ENCODE measurements at regions not wholly inside any gene's neighbourhood (a gene's known extent, or its start where the extent isn't known, plus 50 kb on each side); places are given as distances from the start of the nearest gene placed in this dataset.

DNA sequence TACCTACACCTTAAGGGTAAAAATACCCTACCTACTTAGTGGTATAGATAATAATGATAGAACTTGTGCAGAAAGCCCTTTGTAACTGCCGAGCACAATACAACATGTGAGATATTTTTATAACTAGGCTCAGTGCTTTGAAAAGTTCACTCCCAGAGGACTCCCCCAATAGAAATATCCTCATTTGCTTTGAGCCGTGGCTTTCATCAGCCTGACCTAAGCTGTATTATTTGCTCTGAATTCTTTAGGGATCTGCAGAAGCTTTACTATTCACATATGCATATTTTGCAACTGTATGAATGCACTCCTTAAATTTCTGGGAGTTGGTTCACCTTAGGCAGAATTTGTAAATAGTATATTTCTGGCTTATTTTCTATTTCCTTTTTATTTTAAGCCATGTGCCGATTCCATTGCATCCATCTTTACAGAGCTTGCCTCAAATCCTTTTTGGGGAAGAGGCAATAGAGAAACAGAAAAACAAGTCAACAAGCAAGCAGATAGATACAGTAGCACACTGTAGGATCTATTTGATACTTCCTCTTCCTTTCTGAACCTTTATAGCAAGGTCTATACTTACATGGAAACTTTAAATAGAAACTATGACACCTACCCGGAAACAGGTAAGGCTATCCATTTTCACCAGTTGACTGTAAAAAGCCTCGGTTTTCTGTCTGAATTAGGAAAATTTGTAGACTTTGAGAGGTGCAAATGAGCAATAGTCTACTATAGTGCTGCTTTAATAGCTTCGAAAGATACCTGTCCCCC is 242.5 kb upstream of the VCX3A start:
- H3K9me3 ChIP-seq, result no peaks in the 10 kb centered on the region
- no peaks in the 10 kb centered on the region for H3K4me1 ChIP-seq
- H3K36me3 ChIP-seq, result no peaks in the 10 kb centered on the region
- H3K27me3 ChIP-seq, result no peaks in the 10 kb centered on the region
- no peak for DNase-seq
- no peak overlapping the region for H3K4me3 ChIP-seq (ENCODE audit: low read depth, low read length)
- TF ChIP-seq, protein P1, sequence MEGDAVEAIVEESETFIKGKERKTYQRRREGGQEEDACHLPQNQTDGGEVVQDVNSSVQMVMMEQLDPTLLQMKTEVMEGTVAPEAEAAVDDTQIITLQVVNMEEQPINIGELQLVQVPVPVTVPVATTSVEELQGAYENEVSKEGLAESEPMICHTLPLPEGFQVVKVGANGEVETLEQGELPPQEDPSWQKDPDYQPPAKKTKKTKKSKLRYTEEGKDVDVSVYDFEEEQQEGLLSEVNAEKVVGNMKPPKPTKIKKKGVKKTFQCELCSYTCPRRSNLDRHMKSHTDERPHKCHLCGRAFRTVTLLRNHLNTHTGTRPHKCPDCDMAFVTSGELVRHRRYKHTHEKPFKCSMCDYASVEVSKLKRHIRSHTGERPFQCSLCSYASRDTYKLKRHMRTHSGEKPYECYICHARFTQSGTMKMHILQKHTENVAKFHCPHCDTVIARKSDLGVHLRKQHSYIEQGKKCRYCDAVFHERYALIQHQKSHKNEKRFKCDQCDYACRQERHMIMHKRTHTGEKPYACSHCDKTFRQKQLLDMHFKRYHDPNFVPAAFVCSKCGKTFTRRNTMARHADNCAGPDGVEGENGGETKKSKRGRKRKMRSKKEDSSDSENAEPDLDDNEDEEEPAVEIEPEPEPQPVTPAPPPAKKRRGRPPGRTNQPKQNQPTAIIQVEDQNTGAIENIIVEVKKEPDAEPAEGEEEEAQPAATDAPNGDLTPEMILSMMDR (IDR thresholded peaks at IDR 0.05; ENCODE audit: low read depth, low read length), result no peak

GRCh38 chrX:6770936-6771335 is 236.0 kb upstream of the VCX3A start:
- H3K9me3 ChIP-seq, result no peaks in the 10 kb centered on the region
- no peak for DNase-seq
- no peak overlapping the region for H3K4me3 ChIP-seq (ENCODE audit: low read depth, low read length)
- H3K27me3 ChIP-seq, result no peaks in the 10 kb centered on the region
- no peaks in the 10 kb centered on the region for H3K4me1 ChIP-seq
- H3K36me3 ChIP-seq, result no peaks in the 10 kb centered on the region
- TF ChIP-seq, protein P1 (IDR thresholded peaks at IDR 0.05; ENCODE audit: low read depth, low read length), result no peak

- Histone ChIP-seq H3K4me1 (no peaks in the 10 kb centered on the region), H3K4me3 (ENCODE audit: low read depth, low read length) (no peak overlapping the region), H3K36me3 (no peaks in the 10 kb centered on the region), H3K9me3 (no peaks in the 10 kb centered on the region), H3K27me3 (no peaks in the 10 kb centered on the region)
- no peak for DNase-seq
- TF ChIP-seq, protein P1 (IDR thresholded peaks at IDR 0.05; ENCODE audit: low read depth, low read length), result no peak
These were observed 234.0 kb upstream of the VCX3A start for GRCh38 chrX:6768881-6769280.

GRCh38 chrX:6761251-6761650 is 226.3 kb upstream of the VCX3A start:
- no peak for DNase-seq
- H3K36me3 ChIP-seq, result no peaks in the 10 kb centered on the region
- no peaks in the 10 kb centered on the region for H3K4me1 ChIP-seq
- no peak overlapping the region for H3K4me3 ChIP-seq (ENCODE audit: low read depth, low read length)
- no peaks in the 10 kb centered on the region for H3K27me3 ChIP-seq
- no peaks in the 10 kb centered on the region for H3K9me3 ChIP-seq
- TF ChIP-seq, protein P1 (IDR thresholded peaks at IDR 0.05; ENCODE audit: low read depth, low read length), result no peak

GRCh38 chrX:6759655-6760375 is 224.9 kb upstream of the VCX3A start:
- Histone ChIP-seq H3K27me3 (no peaks in the 10 kb centered on the region), H3K9me3 (no peaks in the 10 kb centered on the region)
- DNase-seq, result no peak

More at GRCh38 chrX:6759655-6760375, 224.9 kb upstream of the VCX3A start:
- Histone ChIP-seq H3K4me1 (no peaks in the 10 kb centered on the region), H3K4me3 (ENCODE audit: low read depth, low read length) (no peak overlapping the region), H3K36me3 (no peaks in the 10 kb centered on the region)
- TF ChIP-seq, protein P1 (IDR thresholded peaks at IDR 0.05; ENCODE audit: low read depth, low read length), result no peak
